Occipital lobe (tissue), 1 donor: ENCODE measurements at regions not wholly inside any gene's neighbourhood (a gene's known extent, or its start where the extent isn't known, plus 50 kb on each side); places are given as distances from the start of the nearest gene placed in this dataset.
A peak's percentile ranks its signal among the peaks of the same experiment; 100 is the strongest.

Experiments used
- DNase-seq: peaks from one replicate; lab custom pipeline; 2025; lab: John Stamatoyannopoulos, UW

GRCh38 chrX:10897768-10898167, 213.4 kb upstream of the HCCS start:
- DNase-seq: no peak

- DNase-seq: no peak
These were observed 210.4 kb upstream of the HCCS start for GRCh38 chrX:10900585-10901289.

- DNase-seq: no peak
These were observed 209.9 kb upstream of the HCCS start for GRCh38 chrX:10901290-10901633.

- DNase-seq: no peak
These were observed 209.1 kb upstream of the HCCS start for GRCh38 chrX:10902001-10902400.

- no peak for DNase-seq
These were observed 207.6 kb upstream of the HCCS start for GRCh38 chrX:10903523-10903922.

- no peak for DNase-seq
These were observed 206.9 kb upstream of the HCCS start for GRCh38 chrX:10904220-10904619.

- no peak for DNase-seq
These were observed 204.3 kb upstream of the HCCS start for GRCh38 chrX:10906866-10907265.

- DNase-seq: no peak
These were observed 189.0 kb upstream of the HCCS start for GRCh38 chrX:10922159-10922558.

- no peak for DNase-seq
These were observed 188.3 kb upstream of the HCCS start for GRCh38 chrX:10922835-10923234.

- DNase-seq: no peak
These were observed 187.7 kb upstream of the HCCS start for GRCh38 chrX:10923466-10923865.

- DNase-seq: no peak
These were observed 184.7 kb upstream of the HCCS start for GRCh38 chrX:10926404-10926803.

- DNase-seq: no peak
These were observed 184.2 kb upstream of the HCCS start for GRCh38 chrX:10926891-10927290.

GRCh38 chrX:10929747-10930146, 181.4 kb upstream of the HCCS start:
- no peak for DNase-seq

GRCh38 chrX:10930151-10930550, 181.0 kb upstream of the HCCS start:
- no peak for DNase-seq

GRCh38 chrX:10931976-10932375, 179.2 kb upstream of the HCCS start:
- DNase-seq: no peak

GRCh38 chrX:10932842-10933440, 178.2 kb upstream of the HCCS start:
- DNase-seq: no peak

GRCh38 chrX:10935501-10935900, 175.6 kb upstream of the HCCS start:
- no peak for DNase-seq

GRCh38 chrX:10936976-10937375, 174.2 kb upstream of the HCCS start:
- no peak for DNase-seq

GRCh38 chrX:10938365-10938923, 172.7 kb upstream of the HCCS start:
- DNase-seq: peak; percentile 3

GRCh38 chrX:10939424-10939823, 171.7 kb upstream of the HCCS start:
- DNase-seq: no peak

- no peak for DNase-seq
These were observed 166.8 kb upstream of the HCCS start for GRCh38 chrX:10944136-10944885.

- DNase-seq: no peak
These were observed 165.6 kb upstream of the HCCS start for GRCh38 chrX:10945498-10945897.

GRCh38 chrX:10949541-10949940, 161.6 kb upstream of the HCCS start:
- DNase-seq: no peak
